Astrocyte (in vitro differentiated cells and primary cell): ENCODE measurements at regions not wholly inside any gene's neighbourhood (a gene's known extent, or its start where the extent isn't known, plus 50 kb on each side); places are given as distances from the start of the nearest gene placed in this dataset.

Experiments
- CTCF ChIP-seq: IDR thresholded peaks from 2 replicates; pipeline ENCODE4 v1.5.1; 2011; ENCODE audit warnings: low read depth, mild to moderate bottlenecking, inconsistent platforms, low read length, moderate library complexity; ENCODE audit not compliant: insufficient read depth
- EZH2 ChIP-seq: IDR thresholded peaks from 2 replicates; pipeline ENCODE4 v1.6.1; 2012; ENCODE audit warnings: mild to moderate bottlenecking, low read length, inconsistent platforms; ENCODE audit not compliant: insufficient read depth

- TF ChIP-seq CTCF (no peak), EZH2 (no peak)
These were observed 177.1 kb upstream of the NUDT10 start for GRCh38 chrX:51155566-51155965.
